ENCODE measurements at regions not wholly inside any gene's neighbourhood (a gene's known extent, or its start where the extent isn't known, plus 50 kb on each side); places are given as distances from the start of the nearest gene placed in this dataset.
"Not testable (repeated sequence)": the region's sequence is repeated elsewhere in the genome, so short reads cannot be mapped to it uniquely, and the experiment has no call there.

- not testable (repeated sequence) for H3K27me3 ChIP-seq (ENCODE audit: insufficient read depth, low read length); H3K79me2 ChIP-seq (ENCODE audit: insufficient read depth, low read length); H3K9ac ChIP-seq (ENCODE audit: low read length); H4K20me1 ChIP-seq (ENCODE audit: insufficient read depth, low read length); H3K27ac ChIP-seq (ENCODE audit: low read depth, low read length, poor library complexity, severe bottlenecking); H3K4me2 ChIP-seq (ENCODE audit: low read length); H3K4me1 ChIP-seq (ENCODE audit: insufficient read depth, low read length, severe bottlenecking); H3K4me3 ChIP-seq (ENCODE audit: low read depth, low read length, poor library complexity, severe bottlenecking); H3K9me2 ChIP-seq (ENCODE audit: low read depth, low read length); H3K9me3 ChIP-seq (ENCODE audit: low read length); H2AFZ ChIP-seq (ENCODE audit: low read length); H3F3A ChIP-seq (ENCODE audit: insufficient read depth, low read length); H3K36me3 ChIP-seq (ENCODE audit: insufficient read depth, low read length)
Measured at GRCh38 chrX:35221391-35221790, 278.8 kb downstream of the FAM47B start.

- H3K79me2 ChIP-seq (ENCODE audit: insufficient read depth, low read length): no peaks in the 10 kb centered on the region
- H4K20me1 ChIP-seq (ENCODE audit: insufficient read depth, low read length): no peaks in the 10 kb centered on the region
- H3K4me1 ChIP-seq (ENCODE audit: insufficient read depth, low read length, severe bottlenecking): no peaks in the 10 kb centered on the region
- H3K27me3 ChIP-seq (ENCODE audit: insufficient read depth, low read length): no peaks in the 10 kb centered on the region
- no peak overlapping the region for H3K9ac ChIP-seq (ENCODE audit: low read length)
- H2AFZ ChIP-seq (ENCODE audit: low read length): no peak overlapping the region
- H3K36me3 ChIP-seq (ENCODE audit: insufficient read depth, low read length): no peaks in the 10 kb centered on the region
- H3K27ac ChIP-seq (ENCODE audit: low read depth, low read length, poor library complexity, severe bottlenecking): no peak overlapping the region
- H3K9me2 ChIP-seq (ENCODE audit: low read depth, low read length): no peaks in the 10 kb centered on the region
- H3K4me3 ChIP-seq (ENCODE audit: low read depth, low read length, poor library complexity, severe bottlenecking): no peak overlapping the region
- no peaks in the 10 kb centered on the region for H3F3A ChIP-seq (ENCODE audit: insufficient read depth, low read length)
- no peak for TF ChIP-seq EZH2 (IDR thresholded peaks at IDR 0.05; ENCODE audit: borderline replicate concordance, low read length)
- no peak for TF ChIP-seq CTCF (IDR thresholded peaks at IDR 0.05; ENCODE audit: low read length)
- H3K9me3 ChIP-seq (ENCODE audit: low read length): no peaks in the 10 kb centered on the region
- H3K4me2 ChIP-seq (ENCODE audit: low read length): no peak overlapping the region
Measured at GRCh38 chrX:35244088-35244741, 301.6 kb downstream of the FAM47B start.

- H3K27ac ChIP-seq (ENCODE audit: low read depth, low read length, poor library complexity, severe bottlenecking): no peak overlapping the region
- H3F3A ChIP-seq (ENCODE audit: insufficient read depth, low read length): no peaks in the 10 kb centered on the region
- H3K9me2 ChIP-seq (ENCODE audit: low read depth, low read length): no peaks in the 10 kb centered on the region
- H3K9ac ChIP-seq (ENCODE audit: low read length): no peak overlapping the region
- H2AFZ ChIP-seq (ENCODE audit: low read length): no peak overlapping the region
- H3K36me3 ChIP-seq (ENCODE audit: insufficient read depth, low read length): no peaks in the 10 kb centered on the region
- no peak for TF ChIP-seq EZH2 (IDR thresholded peaks at IDR 0.05; ENCODE audit: borderline replicate concordance, low read length)
- H3K4me2 ChIP-seq (ENCODE audit: low read length): no peak overlapping the region
- H3K4me3 ChIP-seq (ENCODE audit: low read depth, low read length, poor library complexity, severe bottlenecking): no peak overlapping the region
- no peaks in the 10 kb centered on the region for H4K20me1 ChIP-seq (ENCODE audit: insufficient read depth, low read length)
- no peaks in the 10 kb centered on the region for H3K27me3 ChIP-seq (ENCODE audit: insufficient read depth, low read length)
- H3K4me1 ChIP-seq (ENCODE audit: insufficient read depth, low read length, severe bottlenecking): no peaks in the 10 kb centered on the region
- H3K79me2 ChIP-seq (ENCODE audit: insufficient read depth, low read length): no peaks in the 10 kb centered on the region
- no peaks in the 10 kb centered on the region for H3K9me3 ChIP-seq (ENCODE audit: low read length)
Measured at GRCh38 chrX:35244796-35245508, 302.4 kb downstream of the FAM47B start.

GRCh38 chrX:35251226-35251625 lies 308.6 kb downstream of the FAM47B start:
- no peaks in the 10 kb centered on the region for H3K36me3 ChIP-seq (ENCODE audit: insufficient read depth, low read length)
- TF ChIP-seq EZH2 (IDR thresholded peaks at IDR 0.05; ENCODE audit: borderline replicate concordance, low read length): no peak
- no peak for TF ChIP-seq CTCF (IDR thresholded peaks at IDR 0.05; ENCODE audit: low read length)
- no peak overlapping the region for H3K27ac ChIP-seq (ENCODE audit: low read depth, low read length, poor library complexity, severe bottlenecking)
- H3K9me3 ChIP-seq (ENCODE audit: low read length): no peaks in the 10 kb centered on the region
- no peak overlapping the region for H2AFZ ChIP-seq (ENCODE audit: low read length)
- H3K4me3 ChIP-seq (ENCODE audit: low read depth, low read length, poor library complexity, severe bottlenecking): no peak overlapping the region
- no peaks in the 10 kb centered on the region for H3K9me2 ChIP-seq (ENCODE audit: low read depth, low read length)
- H3K27me3 ChIP-seq (ENCODE audit: insufficient read depth, low read length): no peaks in the 10 kb centered on the region
- no peaks in the 10 kb centered on the region for H3K79me2 ChIP-seq (ENCODE audit: insufficient read depth, low read length)
- no peak overlapping the region for H3K4me2 ChIP-seq (ENCODE audit: low read length)
- H3F3A ChIP-seq (ENCODE audit: insufficient read depth, low read length): no peaks in the 10 kb centered on the region
- H3K4me1 ChIP-seq (ENCODE audit: insufficient read depth, low read length, severe bottlenecking): no peaks in the 10 kb centered on the region
- H3K9ac ChIP-seq (ENCODE audit: low read length): no peak overlapping the region
- no peaks in the 10 kb centered on the region for H4K20me1 ChIP-seq (ENCODE audit: insufficient read depth, low read length)
